Fibroblast of skin of scalp (primary cell): ENCODE measurements at regions not wholly inside any gene's neighbourhood (a gene's known extent, or its start where the extent isn't known, plus 50 kb on each side); places are given as distances from the start of the nearest gene placed in this dataset.
A peak's percentile ranks its signal among the peaks of the same experiment; 100 is the strongest.
"Not testable (repeated sequence)": the region's sequence is repeated elsewhere in the genome, so short reads cannot be mapped to it uniquely, and the experiment has no call there.

Experiments
- DNase-seq: peaks from one replicate; pipeline ENCODE4 v3.0.0-alpha.2; 2013

GRCh38 chr3:160047876-160048275, 59.2 kb downstream of the IL12A start:
- DNase-seq = no peak

- DNase-seq = no peak
These were observed 60.4 kb downstream of the IL12A start for GRCh38 chr3:160049038-160049437.

GRCh38 chr3:160049565-160049964, 60.9 kb downstream of the IL12A start:
- DNase-seq = no peak

GRCh38 chr3:160049988-160050387, 61.4 kb downstream of the IL12A start:
- DNase-seq = no peak

GRCh38 chr3:160052385-160053047, 63.9 kb downstream of the IL12A start:
- DNase-seq = peak; percentile 17

GRCh38 chr3:160053048-160053391, 64.4 kb downstream of the IL12A start:
- no peak for DNase-seq

GRCh38 chr3:160054862-160055261, 66.2 kb downstream of the IL12A start:
- not testable (repeated sequence) for DNase-seq

- no peak for DNase-seq
These were observed 67.0 kb downstream of the IL12A start for GRCh38 chr3:160055659-160056058.

GRCh38 chr3:160057331-160057730, 68.7 kb downstream of the IL12A start:
- DNase-seq = no peak

- DNase-seq = no peak
These were observed 71.9 kb downstream of the IL12A start for GRCh38 chr3:160060409-160061027.

- no peak for DNase-seq
These were observed 72.9 kb downstream of the IL12A start for GRCh38 chr3:160061525-160061924.

GRCh38 chr3:160065282-160065681, 76.6 kb downstream of the IL12A start:
- DNase-seq = no peak

- no peak for DNase-seq
These were observed 77.2 kb downstream of the IL12A start for GRCh38 chr3:160065786-160066185.

- no peak for DNase-seq
These were observed 81.4 kb downstream of the IL12A start for GRCh38 chr3:160069986-160070385.

- DNase-seq = no peak
These were observed 87.9 kb downstream of the IL12A start for GRCh38 chr3:160076519-160076918.

- no peak for DNase-seq
These were observed 89.9 kb downstream of the IL12A start for GRCh38 chr3:160078533-160078932.

GRCh38 chr3:160081958-160082533, 93.4 kb downstream of the IL12A start:
- DNase-seq = no peak

- no peak for DNase-seq
These were observed 96.4 kb downstream of the IL12A start for GRCh38 chr3:160084998-160085397.

GRCh38 chr3:160088492-160089137, 100.0 kb downstream of the IL12A start:
- DNase-seq = no peak

- DNase-seq = no peak
These were observed 102.0 kb downstream of the IL12A start for GRCh38 chr3:160090653-160091052.

- no peak for DNase-seq
These were observed 102.8 kb downstream of the IL12A start for GRCh38 chr3:160091441-160091840.

GRCh38 chr3:160092760-160093159, 104.1 kb downstream of the IL12A start:
- DNase-seq = no peak

- DNase-seq = no peak
These were observed 105.9 kb downstream of the IL12A start for GRCh38 chr3:160094562-160094961.

- DNase-seq = no peak
These were observed 108.8 kb downstream of the IL12A start for GRCh38 chr3:160097478-160097877.
